Liver (tissue), 7 donors: ENCODE measurements at regions not wholly inside any gene's neighbourhood (a gene's known extent, or its start where the extent isn't known, plus 50 kb on each side); places are given as distances from the start of the nearest gene placed in this dataset.

Source experiments
- DNase-seq: peaks from one replicate; pipeline ENCODE4 v3.0.0-alpha.2; 2017; ENCODE audit warnings: low spot score
- H3K27ac ChIP-seq, 2 donors: one replicate each; pipeline ENCODE4 v1.7.0; 2013; ENCODE audit warnings: inconsistent platforms in 2 of 2, low read length in 2 of 2, control low read depth in 1 of 2, low read depth in 1 of 2, mild to moderate bottlenecking in 1 of 2
- H3K27me3 ChIP-seq, 4 donors: one replicate each; pipeline versions ENCODE4 v1.6.1 to v1.7.0; 2013; ENCODE audit warnings: low read length in 3 of 4, inconsistent platforms in 1 of 4, mild to moderate bottlenecking in 1 of 4, moderate library complexity in 1 of 4; ENCODE audit not compliant: control insufficient read depth in 4 of 4, insufficient read depth in 4 of 4
- H3K36me3 ChIP-seq, 4 donors: one replicate each; pipeline versions ENCODE4 v1.6.1 to v1.7.0; 2013; ENCODE audit warnings: low read length in 3 of 4, mild to moderate bottlenecking in 3 of 4, low read depth in 1 of 4, moderate library complexity in 1 of 4; ENCODE audit not compliant: control insufficient read depth in 4 of 4, insufficient read depth in 3 of 4
- H3K4me1 ChIP-seq, 4 donors: one replicate each; pipeline versions ENCODE4 v1.6.1 to v1.7.0; 2013; ENCODE audit warnings: low read length in 3 of 4, mild to moderate bottlenecking in 3 of 4, moderate library complexity in 1 of 4; ENCODE audit not compliant: control insufficient read depth in 4 of 4, insufficient read depth in 4 of 4
- H3K4me3 ChIP-seq, 3 donors: one replicate each; pipeline versions ENCODE4 v1.6.1 to v1.7.0; 2013; ENCODE audit warnings: low read length in 3 of 3, control low read depth in 1 of 3, low read depth in 1 of 3, mild to moderate bottlenecking in 1 of 3
- H3K9ac ChIP-seq, 2 donors: one replicate each; pipeline ENCODE4 v1.7.0; 2013; ENCODE audit warnings: low read length in 2 of 2, mild to moderate bottlenecking in 2 of 2, moderate library complexity in 2 of 2, control low read depth in 1 of 2, low read depth in 1 of 2
- H3K9me3 ChIP-seq, 4 donors: one replicate each; pipeline versions ENCODE4 v1.6.1 to v1.7.0; 2013; ENCODE audit warnings: low read length in 3 of 4; ENCODE audit not compliant: control insufficient read depth in 4 of 4
- EGR1 ChIP-seq, 2 donors: IDR thresholded peaks; 2 replicates each; pipeline ENCODE4 v1.6.1; 2016 to 2018; ENCODE audit warnings: antibody characterized with exemption in 2 of 2, low read depth in 2 of 2
- FOXA1 ChIP-seq: IDR thresholded peaks from 2 replicates; pipeline ENCODE4 v1.6.1; 2016; ENCODE audit warnings: antibody characterized with exemption
- GABPA ChIP-seq, 2 donors: IDR thresholded peaks in 1 of 2; conservative IDR thresholded peaks in 1 of 2; 2 replicates each; pipeline ENCODE4 v1.6.1; 2016; ENCODE audit warnings: antibody characterized with exemption in 2 of 2, mild to moderate bottlenecking in 1 of 2, moderate library complexity in 1 of 2
- JUND ChIP-seq, 2 donors: IDR thresholded peaks; 2 replicates each; pipeline ENCODE4 v1.6.1; 2016; ENCODE audit warnings: antibody characterized with exemption in 2 of 2
- RAD21 ChIP-seq, 2 donors: IDR thresholded peaks; 2 replicates each; pipeline ENCODE4 v1.6.1; 2016; ENCODE audit warnings: antibody characterized with exemption in 2 of 2, mild to moderate bottlenecking in 2 of 2
- SP1 ChIP-seq: IDR thresholded peaks from 2 replicates; pipeline ENCODE4 v1.6.1; 2018; ENCODE audit warnings: antibody characterized with exemption, mild to moderate bottlenecking
- TAF1 ChIP-seq: conservative IDR thresholded peaks from 2 replicates; pipeline ENCODE4 v1.6.1; 2016; ENCODE audit warnings: antibody characterized with exemption, mild to moderate bottlenecking
- YY1 ChIP-seq: IDR thresholded peaks from 2 replicates; pipeline ENCODE4 v1.6.1; 2016; ENCODE audit warnings: antibody characterized with exemption, mild to moderate bottlenecking
- WGBS: extraction: QIAGEN DNeasy Blood & Tissue Kit; methylation state at CpG from one replicate; pipeline ENCODE4 v1.1.7; 2013; 5-methylcytosine and 5-hydroxymethylcytosine counted together
- TF ChIP-seq, protein P1 (sequence below): IDR thresholded peaks from 2 replicates; pipeline ENCODE4 v1.6.1; 2016; ENCODE audit warnings: antibody characterized with exemption
- TF ChIP-seq, protein P2 (sequence below): IDR thresholded peaks from 2 replicates; pipeline ENCODE4 v1.6.1; 2016; ENCODE audit warnings: antibody characterized with exemption, mild to moderate bottlenecking
- TF ChIP-seq, protein P3 (sequence below): IDR thresholded peaks from 2 replicates; pipeline ENCODE4 v1.6.1; 2016; ENCODE audit warnings: antibody characterized with exemption
- donor health status: healthy.
- donor health status: healthy.
- donor health status: healthy.
- donor health status: healthy.

DNA sequence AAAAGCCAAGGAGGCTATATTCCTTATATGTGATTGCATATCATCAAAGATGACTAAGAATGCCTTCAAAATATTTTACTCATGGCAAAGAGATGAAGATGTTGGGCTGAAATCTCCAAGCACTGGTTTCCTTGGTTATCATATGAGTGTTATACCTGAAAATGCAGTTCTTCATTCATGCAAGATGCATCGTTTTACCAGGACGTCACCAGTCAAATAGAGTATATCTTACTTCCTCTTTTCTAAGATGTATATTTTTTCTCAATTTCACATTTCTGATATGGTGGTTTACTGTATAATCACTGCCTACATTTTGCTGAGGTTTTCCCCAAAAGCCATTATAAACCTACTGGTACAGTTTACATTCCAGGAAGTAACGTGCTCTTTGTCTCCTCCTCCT is 1085.7 kb downstream of the NCAM2 start:
- 90% methylated on average over 3 of the region's 3 CpGs for WGBS
- no peak overlapping the region for H3K9ac ChIP-seq
- no peaks in the 10 kb centered on the region for H3K27me3 ChIP-seq
- no peaks in the 10 kb centered on the region for H3K36me3 ChIP-seq
- H3K9me3 ChIP-seq, result peaks cover 0 to 8% (median 1%) of the 10 kb centered on the region in 4 donors
- no peak overlapping the region for H3K4me3 ChIP-seq
- TF ChIP-seq FOXA1 (no peak), SP1 (no peak), YY1 (no peak), JUND (IDR thresholded peaks at IDR 0.05) (no peak)
- TF ChIP-seq, protein P1, sequence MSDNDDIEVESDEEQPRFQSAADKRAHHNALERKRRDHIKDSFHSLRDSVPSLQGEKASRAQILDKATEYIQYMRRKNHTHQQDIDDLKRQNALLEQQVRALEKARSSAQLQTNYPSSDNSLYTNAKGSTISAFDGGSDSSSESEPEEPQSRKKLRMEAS, result no peak
- DNase-seq, result no peak
- H3K4me1 ChIP-seq, result no peaks in the 10 kb centered on the region
- no peak overlapping the region for H3K27ac ChIP-seq

DNA sequence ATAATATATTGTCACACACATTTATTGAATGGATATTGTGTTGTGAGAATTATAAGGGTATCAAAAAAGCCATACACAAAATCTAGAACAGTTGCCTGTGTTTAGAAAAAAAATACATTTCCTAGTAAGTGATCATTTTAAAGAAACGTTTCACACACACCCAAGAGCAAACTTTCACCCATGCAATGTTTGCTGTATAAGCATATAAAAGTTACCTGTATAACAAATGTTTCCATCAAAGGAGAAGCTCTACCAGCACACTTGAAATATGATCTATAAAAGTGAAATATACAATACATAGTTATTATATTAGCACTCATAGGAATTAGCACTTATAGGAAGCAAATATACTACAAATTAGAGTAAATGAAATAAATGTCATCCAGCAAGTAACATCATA is 1098.1 kb downstream of the NCAM2 start:
- whole genome bisulfite sequencing, result 54% methylated on average over 1 of the region's 1 CpG
- Histone ChIP-seq H3K36me3 (no peaks in the 10 kb centered on the region), H3K9ac (no peak overlapping the region), H3K27ac (no peak overlapping the region), H3K4me3 (no peak overlapping the region), H3K4me1 (no peaks in the 10 kb centered on the region), H3K27me3 (no peaks in the 10 kb centered on the region), H3K9me3 (peaks cover 0 to 2% (median 0%) of the 10 kb centered on the region in 4 donors)
- no peak for TF ChIP-seq RAD21 (IDR thresholded peaks at IDR 0.05)
- no peak for TF ChIP-seq GABPA (IDR thresholded peaks at IDR 0.05 in 1 of 2, conservative IDR thresholded peaks at IDR 0.05 in 1 of 2)
- TF ChIP-seq EGR1 (IDR thresholded peaks at IDR 0.05; ENCODE audit: low read depth in 2 of 2), result no peak
- TF ChIP-seq FOXA1, result no peak
- TF ChIP-seq, protein P2, sequence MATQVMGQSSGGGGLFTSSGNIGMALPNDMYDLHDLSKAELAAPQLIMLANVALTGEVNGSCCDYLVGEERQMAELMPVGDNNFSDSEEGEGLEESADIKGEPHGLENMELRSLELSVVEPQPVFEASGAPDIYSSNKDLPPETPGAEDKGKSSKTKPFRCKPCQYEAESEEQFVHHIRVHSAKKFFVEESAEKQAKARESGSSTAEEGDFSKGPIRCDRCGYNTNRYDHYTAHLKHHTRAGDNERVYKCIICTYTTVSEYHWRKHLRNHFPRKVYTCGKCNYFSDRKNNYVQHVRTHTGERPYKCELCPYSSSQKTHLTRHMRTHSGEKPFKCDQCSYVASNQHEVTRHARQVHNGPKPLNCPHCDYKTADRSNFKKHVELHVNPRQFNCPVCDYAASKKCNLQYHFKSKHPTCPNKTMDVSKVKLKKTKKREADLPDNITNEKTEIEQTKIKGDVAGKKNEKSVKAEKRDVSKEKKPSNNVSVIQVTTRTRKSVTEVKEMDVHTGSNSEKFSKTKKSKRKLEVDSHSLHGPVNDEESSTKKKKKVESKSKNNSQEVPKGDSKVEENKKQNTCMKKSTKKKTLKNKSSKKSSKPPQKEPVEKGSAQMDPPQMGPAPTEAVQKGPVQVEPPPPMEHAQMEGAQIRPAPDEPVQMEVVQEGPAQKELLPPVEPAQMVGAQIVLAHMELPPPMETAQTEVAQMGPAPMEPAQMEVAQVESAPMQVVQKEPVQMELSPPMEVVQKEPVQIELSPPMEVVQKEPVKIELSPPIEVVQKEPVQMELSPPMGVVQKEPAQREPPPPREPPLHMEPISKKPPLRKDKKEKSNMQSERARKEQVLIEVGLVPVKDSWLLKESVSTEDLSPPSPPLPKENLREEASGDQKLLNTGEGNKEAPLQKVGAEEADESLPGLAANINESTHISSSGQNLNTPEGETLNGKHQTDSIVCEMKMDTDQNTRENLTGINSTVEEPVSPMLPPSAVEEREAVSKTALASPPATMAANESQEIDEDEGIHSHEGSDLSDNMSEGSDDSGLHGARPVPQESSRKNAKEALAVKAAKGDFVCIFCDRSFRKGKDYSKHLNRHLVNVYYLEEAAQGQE, result no peak
- TF ChIP-seq YY1, result no peak
- no peak for DNase-seq

DNA sequence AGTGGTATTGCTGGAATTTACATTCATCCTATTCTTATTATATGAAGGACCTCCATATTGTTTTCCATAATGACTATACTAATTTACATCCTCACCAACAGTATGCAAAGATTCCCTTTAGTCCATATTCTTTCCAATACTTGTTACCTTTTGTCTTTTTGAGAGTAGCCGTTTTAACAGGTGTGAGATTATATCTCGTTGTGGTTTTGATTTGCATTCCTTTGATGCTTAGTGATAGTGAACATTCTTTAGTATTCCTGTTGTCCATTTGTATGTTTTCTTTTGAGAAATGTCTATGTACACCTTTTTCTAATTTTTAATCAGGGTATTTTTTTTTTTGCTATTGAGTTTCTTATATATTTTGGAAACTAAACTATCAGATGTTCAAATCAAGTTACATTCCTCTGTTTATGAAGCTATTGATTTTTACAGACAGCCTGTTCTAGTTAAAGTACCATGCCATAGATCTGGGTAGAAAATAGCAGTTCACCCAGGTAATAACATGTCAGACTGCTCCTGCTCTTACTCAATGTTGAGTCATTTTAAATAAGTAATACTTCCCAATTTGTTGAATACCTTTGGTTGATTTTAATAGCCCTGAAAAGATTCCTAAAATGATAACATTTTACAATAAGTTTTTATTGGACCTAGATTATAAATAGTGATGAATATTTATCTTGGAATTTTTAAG is 1108.7 kb downstream of the NCAM2 start:
- Histone ChIP-seq H3K36me3 (no peaks in the 10 kb centered on the region), H3K4me1 (no peaks in the 10 kb centered on the region)
- 66% methylated on average over 2 of the region's 2 CpGs for WGBS

More for the DNA sequence above, 1108.7 kb downstream of the NCAM2 start:
- DNase-seq, result no peak
- Histone ChIP-seq H3K27me3 (no peaks in the 10 kb centered on the region), H3K4me3 (no peak overlapping the region), H3K9me3 (no peaks in the 10 kb centered on the region), H3K9ac (no peak overlapping the region), H3K27ac (no peak overlapping the region)
- TF ChIP-seq, protein P2, result no peak
- no peak for TF ChIP-seq RAD21 (IDR thresholded peaks at IDR 0.05)
- TF ChIP-seq TAF1, result no peak
- no peak for TF ChIP-seq EGR1 (IDR thresholded peaks at IDR 0.05; ENCODE audit: low read depth in 2 of 2)
- TF ChIP-seq YY1, result no peak
- TF ChIP-seq, protein P3, sequence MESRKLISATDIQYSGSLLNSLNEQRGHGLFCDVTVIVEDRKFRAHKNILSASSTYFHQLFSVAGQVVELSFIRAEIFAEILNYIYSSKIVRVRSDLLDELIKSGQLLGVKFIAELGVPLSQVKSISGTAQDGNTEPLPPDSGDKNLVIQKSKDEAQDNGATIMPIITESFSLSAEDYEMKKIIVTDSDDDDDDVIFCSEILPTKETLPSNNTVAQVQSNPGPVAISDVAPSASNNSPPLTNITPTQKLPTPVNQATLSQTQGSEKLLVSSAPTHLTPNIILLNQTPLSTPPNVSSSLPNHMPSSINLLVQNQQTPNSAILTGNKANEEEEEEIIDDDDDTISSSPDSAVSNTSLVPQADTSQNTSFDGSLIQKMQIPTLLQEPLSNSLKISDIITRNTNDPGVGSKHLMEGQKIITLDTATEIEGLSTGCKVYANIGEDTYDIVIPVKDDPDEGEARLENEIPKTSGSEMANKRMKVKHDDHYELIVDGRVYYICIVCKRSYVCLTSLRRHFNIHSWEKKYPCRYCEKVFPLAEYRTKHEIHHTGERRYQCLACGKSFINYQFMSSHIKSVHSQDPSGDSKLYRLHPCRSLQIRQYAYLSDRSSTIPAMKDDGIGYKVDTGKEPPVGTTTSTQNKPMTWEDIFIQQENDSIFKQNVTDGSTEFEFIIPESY, result no peak
- no peak for TF ChIP-seq JUND (IDR thresholded peaks at IDR 0.05)
